GM21447 (cell line): ENCODE measurements at regions not wholly inside any gene's neighbourhood (a gene's known extent, or its start where the extent isn't known, plus 50 kb on each side); places are given as distances from the start of the nearest gene placed in this dataset.
"Not testable (repeated sequence)": the region's sequence is repeated elsewhere in the genome, so short reads cannot be mapped to it uniquely, and the experiment has no call there.

ENCODE experiments used
- ATAC-seq: cut with Tn5 transposase; IDR thresholded peaks from one replicate; pipeline ENCODE4 v1.9.1; 2021; ENCODE audit not compliant: unreplicated experiment

DNA sequence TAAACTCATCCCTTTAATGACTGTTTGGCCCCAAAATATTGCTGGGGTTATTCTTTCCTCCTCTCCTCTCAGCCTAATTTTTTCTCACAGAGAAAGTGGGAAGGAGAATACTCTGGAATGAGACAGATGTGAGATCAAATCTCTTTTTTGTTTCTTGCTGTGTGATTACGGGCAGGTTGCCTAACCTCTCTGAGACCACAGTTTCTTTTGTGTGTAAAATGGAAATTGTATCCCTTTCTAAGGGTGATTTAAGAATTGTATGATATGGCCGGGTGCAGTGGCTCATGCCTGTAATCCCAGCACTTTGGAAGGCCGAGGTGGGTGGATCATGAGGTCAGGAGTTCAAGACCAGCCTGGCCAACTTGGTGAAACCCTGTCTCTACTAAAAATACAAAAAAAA lies 111.5 kb upstream of the MRPS22 start:
- not testable (repeated sequence) for ATAC-seq

DNA sequence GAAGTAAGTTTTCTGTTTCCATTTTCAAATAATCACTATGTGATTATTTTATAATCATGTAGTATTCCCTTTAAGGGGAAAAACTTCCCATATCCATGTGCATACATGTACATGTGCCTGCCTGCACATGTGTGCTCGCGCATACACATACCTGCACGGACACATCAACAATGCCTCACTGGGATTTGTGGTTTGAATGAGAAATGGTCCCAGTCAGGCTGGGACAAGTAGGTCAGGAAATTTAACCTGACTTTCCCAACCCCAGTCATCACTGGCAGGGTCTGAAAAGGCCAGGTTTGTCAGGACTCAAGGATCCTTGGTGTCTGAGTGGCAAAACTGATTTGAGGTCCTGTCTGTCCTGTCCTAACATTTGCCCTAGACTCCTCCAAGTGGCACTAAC lies 109.3 kb upstream of the MRPS22 start:
- ATAC-seq: no peak

DNA sequence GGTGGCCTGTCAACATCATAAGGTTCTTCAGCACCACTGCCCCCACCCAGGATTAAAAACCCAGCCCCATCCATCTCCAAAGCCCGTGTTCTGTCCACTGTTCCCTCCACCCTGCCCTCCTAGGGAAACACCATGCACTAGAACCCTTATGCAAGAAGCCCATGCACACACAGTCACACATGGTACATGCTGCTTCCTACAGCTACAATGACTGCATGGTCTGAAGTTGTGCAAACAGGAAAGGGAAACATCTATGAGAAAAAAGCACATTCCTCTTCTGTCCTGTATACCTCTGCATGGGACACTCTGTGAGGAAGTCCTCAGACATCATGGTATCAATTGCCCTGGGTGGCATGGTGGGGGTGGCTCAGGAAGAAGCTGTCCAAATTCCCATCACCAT lies 108.6 kb upstream of the MRPS22 start:
- ATAC-seq: no peak

DNA sequence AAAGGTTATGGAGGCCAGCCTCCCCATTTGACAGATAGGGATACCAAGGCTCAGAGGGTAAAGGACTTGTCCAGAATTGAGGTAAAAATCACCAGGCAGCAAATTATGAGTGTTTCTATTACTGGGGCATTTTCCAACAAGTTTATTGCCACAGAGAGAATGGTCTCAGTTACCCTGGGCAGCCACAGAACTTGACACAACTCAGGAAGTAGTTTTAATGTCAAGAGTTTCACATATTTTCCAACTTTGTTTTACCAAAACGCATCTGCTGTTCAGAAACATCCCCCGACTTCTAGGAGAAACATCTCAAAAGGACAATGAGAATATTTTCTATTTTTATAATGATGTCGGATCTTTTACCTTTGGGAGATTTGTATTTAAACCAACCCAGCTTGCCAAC lies 107.5 kb upstream of the MRPS22 start:
- ATAC-seq: no peak

DNA sequence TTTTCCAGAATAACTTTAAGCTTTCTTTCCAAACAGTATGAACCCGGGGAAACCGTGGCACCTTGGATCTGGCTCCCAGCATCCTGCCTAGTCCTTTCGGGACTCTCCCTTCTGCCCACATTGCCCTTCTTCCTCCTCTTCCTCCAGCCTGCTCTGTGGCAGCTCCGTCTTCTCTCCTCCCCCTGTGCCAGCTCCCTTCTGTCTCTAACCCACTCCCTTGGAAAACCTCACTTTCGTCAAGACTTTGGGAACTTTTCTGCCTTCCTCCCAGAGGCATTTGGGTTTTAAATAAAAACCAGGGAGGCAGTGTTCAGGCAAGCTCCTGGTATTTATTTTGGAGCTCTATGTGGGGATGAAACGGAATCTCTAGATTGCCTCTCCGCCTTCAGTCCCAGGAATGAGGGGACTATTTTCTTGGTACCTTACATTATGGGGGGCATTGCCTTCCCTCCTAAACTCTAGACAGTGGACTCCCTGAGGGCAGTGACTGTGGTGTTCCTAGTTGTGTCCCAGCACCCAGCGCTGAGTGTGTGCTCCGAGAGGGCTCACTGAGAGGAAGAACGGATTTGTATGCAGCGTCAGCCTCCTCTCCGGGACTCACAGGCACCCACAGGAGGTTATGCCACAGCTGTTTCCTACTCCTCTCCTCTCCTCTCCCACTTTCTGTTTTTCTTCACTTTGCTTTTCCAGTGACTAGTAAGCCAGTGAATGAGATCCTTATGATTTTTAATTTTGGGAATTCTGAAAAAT lies 105.4 kb upstream of the MRPS22 start:
- ATAC-seq: no peak

DNA sequence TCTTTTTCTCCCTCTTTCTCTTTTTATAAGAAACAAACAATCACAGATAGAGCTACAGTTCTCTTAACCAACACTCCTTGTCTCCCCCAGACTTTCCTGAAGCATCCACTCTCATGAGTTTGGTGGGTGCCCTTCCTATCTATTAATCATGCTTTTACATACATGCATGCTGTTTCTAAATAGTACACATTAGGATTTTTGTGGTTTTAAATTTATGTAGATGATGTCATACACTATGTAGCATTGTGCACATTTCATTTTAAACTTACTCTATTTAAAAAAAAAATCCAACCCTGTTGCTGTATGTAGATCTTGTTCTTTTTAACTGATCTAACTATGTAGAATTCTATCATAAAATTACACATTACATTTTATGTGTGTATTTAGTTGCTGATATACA lies 104.3 kb upstream of the MRPS22 start:
- ATAC-seq: no peak

DNA sequence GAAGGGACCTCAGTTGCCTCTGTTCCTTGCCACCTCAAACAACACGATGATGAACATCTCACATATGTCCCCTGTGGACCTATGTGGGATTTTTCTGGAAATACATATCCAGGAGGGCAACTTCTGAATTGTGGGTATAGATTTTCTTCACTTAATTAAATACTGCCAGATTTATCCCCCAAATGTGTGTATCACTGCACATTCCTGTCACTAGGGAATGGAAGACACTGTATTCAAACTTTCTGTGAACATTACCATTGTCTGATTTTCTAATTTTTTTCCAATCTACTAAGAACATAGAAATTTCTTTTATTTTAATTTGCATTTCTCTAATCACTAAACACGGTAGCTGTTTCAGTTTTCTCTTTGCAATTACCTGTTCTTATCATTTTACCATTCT lies 102.0 kb upstream of the MRPS22 start:
- ATAC-seq: no peak

DNA sequence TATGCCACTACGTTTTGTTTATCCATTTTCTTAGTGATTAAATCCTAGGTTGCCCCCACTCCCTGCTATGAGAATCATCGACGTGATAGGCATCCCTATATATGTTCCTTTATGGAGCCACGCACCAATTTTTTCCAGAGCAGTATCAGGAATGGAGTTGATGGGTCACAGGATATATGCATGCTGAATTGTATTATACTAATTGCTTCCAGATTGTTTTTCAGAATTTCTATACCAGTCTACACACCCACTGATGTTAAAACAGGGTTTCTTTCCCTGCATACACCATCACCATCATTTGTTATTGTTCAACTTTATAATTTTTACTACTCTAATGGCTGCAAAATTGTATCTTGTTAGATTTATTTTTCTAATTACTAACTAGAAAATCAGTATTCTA lies 100.1 kb upstream of the MRPS22 start:
- ATAC-seq: no peak

DNA sequence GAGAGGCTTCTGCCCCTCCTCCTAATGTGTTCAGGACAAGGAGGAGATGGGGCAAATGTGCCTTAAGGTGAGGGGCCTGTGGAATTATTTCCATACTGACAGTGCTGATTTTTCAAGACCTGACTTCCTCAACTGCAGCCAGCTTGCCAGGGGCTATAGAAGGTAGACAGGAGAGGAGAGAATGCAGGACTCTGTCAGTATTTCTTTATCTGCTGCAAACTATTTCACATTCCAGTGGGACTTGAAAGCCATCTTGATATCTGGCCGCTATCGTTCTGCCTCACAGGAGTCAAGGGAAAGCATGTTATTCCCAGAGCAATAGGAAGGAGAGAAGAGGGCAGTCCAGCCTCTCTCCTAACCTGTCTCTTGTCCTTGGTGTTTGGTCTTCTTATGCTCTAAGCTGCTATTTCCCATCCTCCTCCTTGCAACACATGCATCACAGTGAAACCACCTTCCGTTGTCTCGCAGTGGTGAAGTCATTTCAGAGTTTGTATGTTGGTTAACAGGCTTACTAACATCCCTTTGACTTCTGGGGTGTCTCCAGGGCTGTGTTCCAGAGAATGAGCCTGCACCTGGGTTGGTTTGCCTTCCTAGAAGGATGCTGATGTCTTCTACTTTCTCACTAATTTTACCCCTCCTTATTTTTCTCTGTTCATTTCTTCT lies 95.1 kb upstream of the MRPS22 start:
- no peak for ATAC-seq

DNA sequence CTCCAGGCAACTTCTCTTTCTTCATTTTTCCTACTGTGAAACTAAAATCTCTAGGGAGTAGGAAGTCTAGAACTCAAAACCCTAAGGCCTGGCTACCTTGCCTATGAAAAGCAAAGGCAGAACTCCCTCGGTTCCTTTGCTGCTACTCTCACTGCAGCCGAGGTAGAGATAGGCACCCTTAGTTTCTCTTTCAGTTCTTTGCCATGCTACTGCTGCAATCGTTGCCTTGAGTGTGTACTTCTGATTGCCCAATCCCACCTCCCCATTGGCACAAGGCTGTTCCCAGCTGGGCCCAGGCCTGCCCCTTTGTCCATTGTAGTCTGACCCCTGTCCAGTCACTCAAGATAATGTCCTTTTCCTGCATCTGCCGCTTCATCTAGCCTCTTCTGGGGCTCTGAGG lies 92.3 kb upstream of the MRPS22 start:
- ATAC-seq: no peak

DNA sequence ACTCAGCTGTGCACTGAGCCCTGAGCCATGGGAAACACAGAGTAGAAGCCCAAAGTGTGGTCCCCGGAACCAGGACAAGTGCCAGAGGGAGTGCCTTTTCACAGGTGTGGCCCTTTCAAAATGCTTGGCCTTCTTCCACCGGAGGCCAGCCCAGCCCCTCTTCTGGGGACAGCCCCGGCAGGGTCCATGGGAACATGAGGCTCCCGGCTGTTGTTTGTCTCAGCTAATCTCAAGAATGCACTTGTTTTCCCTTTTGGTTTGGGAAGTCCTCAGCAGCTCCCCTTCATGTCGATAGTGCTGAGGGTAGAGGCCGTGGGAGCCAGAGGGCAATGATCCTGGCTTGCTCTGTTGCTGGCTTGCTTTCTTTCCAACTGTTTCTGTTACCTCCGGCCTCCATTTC lies 91.1 kb upstream of the MRPS22 start:
- no peak for ATAC-seq

DNA sequence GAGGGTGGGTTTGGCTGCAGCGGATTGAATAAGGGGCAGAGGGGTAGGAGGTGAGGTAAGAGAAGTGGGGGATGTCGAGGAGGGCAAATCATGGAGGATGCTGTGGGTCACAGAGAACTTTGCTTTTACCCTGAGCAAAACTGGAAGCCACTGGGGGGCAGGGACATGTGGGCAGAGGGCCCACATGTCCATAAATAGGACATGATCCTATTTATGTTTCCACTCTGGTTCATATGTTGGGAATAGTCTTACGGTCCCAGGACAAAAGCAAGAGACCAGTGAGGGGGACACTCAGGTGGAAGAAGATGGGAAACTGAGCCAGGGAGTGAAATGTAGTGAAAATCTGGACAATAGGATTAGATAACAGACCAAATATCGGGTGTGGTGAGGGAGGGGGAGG lies 85.5 kb upstream of the MRPS22 start:
- ATAC-seq: no peak

DNA sequence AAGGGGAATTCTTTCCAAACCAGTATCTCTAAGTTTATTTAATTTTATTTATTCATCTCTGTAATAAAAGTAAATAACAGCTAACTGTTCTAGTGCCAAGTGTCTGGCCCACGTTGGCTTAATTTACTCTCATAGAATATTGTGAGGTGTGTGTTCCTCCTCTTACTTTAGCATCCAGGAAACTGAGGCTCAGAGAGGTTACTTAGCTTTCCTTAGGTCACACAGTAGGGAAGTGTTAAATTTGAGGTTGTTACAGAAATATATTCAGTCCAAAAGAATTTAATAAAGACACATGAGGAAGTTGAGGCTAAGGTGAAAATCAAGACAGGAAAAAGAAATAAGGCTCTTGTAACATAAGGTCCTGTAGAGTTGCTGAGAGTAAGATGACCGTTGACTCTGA lies 84.4 kb upstream of the MRPS22 start:
- no peak for ATAC-seq

DNA sequence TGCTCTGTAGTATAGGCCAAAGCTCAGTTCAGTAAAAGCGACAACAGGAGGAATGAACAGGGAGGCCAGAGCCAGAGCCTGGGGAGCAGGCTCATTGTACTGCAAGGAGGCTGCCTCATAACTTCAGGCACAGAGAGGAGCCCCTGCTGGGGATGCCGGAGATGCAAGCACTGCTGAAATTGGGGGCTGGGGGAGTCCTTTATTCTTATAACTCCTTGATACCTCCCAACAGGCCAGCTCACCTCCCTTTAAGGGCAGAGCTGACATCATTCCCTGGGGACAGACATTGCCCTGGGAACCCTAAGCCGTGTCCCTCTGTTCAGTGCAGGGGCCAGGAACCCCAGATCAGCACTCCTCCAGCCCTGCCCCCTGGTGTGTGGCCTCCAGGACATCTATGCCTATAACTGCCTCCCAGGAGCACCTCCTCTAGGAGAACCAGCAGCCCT lies 83.8 kb upstream of the MRPS22 start:
- no peak for ATAC-seq

DNA sequence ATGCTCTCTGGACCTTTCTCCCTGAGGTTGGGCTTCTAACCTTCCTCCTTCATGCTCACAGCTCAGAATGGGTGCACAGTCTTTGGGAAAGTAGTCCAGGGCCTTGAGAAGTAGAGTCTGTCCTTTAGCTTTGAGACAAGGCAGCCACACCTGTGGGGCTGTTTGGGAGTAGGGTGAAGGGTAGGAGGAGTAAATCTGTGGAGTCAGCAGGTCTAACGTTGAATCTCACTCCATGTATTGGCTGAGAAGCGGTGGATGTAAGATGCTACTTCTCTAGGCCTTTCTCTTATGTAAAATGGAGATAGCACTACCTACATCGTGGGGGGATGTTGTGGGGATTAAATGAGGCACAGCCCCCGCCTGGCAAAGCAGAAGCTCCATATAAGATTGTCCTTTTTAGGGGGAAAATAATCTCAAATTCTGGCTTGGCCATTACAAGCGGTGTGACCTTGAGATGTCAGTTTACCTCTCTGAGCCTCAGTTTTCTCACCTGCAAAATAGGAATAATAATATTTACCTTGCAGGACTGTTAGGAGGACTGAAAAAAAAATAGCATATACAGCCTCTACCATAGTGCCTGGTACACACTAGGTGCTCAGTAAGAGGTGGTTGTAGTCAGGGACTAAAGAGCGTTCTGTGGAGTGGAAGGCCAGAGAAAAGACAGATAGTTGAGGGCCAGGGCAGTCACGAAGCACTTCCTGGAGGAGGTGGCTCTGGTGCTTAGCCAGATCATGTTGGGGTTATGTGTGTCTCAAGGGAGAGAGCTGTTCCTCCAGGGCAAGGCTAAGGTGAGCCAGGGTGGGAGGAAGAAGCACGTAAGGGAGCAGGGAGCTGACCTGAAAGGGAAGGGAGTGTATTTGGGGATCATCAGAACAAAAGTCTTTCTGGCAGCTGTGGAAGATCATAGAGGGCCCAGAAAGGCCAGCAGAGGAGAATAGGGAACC lies 82.8 kb upstream of the MRPS22 start:
- ATAC-seq: no peak

DNA sequence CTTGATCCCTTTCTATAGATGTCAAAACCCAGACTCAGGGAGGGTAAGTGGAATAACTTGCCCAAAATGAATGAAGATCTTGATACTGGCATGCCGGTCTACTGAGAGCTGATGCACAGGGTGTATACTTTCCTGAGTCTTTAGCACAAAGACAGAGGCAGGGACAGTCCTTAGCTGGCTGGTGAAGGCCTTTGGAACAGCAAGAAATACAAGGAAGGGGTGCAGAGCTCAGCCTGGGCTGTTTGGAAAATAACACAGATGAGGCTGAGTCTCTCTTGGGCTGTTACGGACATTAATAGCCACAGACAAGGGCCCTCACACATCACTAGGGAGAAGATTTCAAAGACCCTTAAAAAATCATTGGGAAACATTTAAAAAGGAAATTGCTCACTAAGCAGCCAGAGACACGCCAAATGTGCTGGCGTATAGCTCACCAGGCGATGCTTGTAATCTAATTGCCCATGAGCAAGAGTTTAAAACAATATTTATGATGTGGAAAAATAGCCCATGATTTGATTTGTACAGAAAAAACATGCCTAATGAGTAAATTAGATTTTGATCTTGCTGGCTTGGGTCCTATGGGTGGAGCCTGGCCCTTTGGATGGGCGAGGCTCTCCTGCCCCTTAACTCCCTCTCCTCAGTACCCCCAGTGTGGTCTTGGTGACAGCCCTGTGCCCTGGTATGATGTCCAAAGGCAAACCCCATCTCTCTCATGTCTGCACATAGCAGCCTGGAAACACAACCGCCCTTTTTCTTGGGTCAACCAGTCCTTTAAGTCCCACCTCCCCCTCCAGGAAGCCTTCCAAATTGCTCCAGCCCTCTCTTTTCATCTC lies 81.8 kb upstream of the MRPS22 start:
- no peak for ATAC-seq

DNA sequence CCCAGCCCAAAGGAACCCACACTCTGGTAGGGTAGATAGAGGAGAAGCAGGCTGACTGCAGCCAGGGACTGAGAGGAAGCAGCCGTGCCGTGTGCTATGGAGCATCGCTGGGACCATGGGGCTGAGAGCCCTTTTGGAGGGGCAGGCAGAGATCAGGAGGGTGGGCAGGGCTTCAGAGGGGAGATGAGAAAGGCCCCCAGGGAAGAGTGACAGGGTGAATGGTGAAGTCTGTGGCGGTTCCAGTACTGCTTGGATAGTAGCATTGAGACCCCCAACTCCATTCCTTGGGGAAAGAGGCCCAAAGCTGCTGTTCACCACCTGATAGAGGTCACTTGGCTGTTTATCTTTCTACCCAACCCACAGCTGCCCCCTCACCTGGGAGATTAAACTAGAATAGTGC lies 80.0 kb upstream of the MRPS22 start:
- ATAC-seq: no peak

DNA sequence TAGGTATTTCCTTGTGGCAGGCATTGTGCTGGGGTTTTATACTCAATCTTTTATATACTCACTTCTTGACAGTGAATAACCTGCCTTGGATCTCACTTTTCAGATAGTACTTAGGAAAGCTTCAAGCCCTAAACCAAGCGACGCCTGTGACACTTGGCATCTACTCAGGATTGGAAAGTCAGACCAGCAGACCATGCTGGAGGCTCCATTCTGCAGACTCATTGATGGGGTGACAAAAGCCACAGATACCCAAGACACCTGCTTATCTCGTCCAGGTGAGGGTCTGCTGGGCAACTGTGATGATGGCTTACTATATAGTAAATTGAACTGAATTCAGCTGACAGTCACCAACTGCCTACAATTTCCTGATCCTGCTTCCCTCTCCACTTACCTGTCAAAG lies 79.4 kb upstream of the MRPS22 start:
- ATAC-seq: no peak

DNA sequence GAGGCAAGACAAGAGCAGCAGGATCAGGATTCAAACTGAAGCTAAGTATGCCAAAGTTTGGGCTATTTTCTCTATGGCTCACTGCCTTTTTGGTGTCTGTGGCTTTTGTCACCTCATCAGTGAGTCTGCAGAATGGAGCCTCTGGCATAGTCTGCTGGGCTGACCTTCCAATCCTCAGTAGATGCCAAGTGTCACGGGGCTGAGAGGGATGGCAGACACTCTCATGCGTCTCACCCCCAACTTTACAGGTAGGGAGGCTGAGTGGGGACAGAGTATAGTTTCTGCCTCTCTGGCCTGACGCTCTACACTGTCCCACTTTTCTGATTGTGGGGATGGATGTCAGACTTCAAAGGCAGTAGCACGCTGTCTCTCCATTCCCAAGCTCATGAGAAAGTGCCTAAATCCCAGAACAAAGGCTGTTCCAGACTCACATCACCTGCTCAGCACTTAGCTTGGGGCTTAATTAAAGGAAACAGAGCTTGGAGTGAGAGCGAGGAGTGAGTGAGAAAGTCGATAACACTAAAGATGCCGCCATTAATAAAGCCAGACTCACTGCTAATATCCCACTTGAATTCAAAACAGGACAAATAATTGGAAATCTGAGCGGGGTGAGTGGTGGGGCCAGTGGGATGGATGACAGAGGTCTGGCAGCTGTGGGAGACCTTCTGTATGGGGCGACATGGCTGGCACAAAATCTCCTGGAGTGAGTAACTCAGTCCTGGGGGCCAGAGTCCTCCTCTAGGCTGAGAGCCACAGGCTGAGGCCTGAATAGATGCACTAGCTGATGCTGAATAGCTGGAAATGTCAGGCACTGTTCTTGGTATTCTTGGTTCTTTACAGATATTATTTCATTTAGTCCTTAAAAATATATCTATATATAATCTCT lies 78.4 kb upstream of the MRPS22 start:
- no peak for ATAC-seq
